ENCODE measurements at regions not wholly inside any gene's neighbourhood (a gene's known extent, or its start where the extent isn't known, plus 50 kb on each side); places are given as distances from the start of the nearest gene placed in this dataset.

DNA sequence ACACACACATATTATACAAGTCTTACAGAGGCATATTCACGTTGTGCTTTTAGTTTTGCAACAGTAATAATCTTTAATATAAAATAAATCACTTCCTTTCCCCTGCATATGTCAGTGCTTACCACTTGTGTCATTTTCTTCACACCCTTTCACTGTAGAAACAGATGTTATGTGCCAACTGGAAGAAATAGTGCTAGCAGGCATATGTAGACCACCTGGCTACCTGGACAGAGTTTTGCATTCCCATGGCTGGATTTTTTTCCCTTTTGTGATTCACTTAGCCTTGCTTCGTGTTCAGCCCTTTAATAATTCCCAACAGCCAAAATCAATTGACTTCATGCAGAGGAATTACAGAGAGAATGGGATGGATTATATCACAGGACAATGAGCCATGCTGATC lies 399.1 kb upstream of the SPRY2 start:
- H4K20me1 ChIP-seq (replicated peaks; ENCODE audit: insufficient read depth), result no peaks in the 10 kb centered on the region
- no peaks in the 10 kb centered on the region for H3K4me1 ChIP-seq (ENCODE audit: insufficient read depth)
- H3F3A ChIP-seq (replicated peaks; ENCODE audit: low read depth), result no peaks in the 10 kb centered on the region
- no peaks in the 10 kb centered on the region for H3K79me2 ChIP-seq (replicated peaks; ENCODE audit: insufficient read depth)
- Mint-ChIP-seq H3K9me3 (peaks cover 4% of the 10 kb centered on the region; the same call in 2 of the 3 replicates), H3K27ac (no peak overlapping the region), H3K4me3 (no peak overlapping the region), H3K27me3 (ENCODE audit: insufficient read depth, low read depth, poor library complexity) (no peaks in the 10 kb centered on the region), H3K4me1 (no peaks in the 10 kb centered on the region), H3K36me3 (ENCODE audit: low read depth) (no peaks in the 10 kb centered on the region)
- no peak overlapping the region for H2AFZ ChIP-seq
- no peak overlapping the region for H3K4me3 ChIP-seq
- ATAC-seq (no peak), DNase-seq (ENCODE audit: low spot score) (no peak)
- H3K27ac ChIP-seq (ENCODE audit: low read depth), result no peak overlapping the region
- H3K27me3 ChIP-seq (ENCODE audit: insufficient read depth), result no peaks in the 10 kb centered on the region
- no peaks in the 10 kb centered on the region; the same call in 1 of the 2 replicates for H3K36me3 ChIP-seq (ENCODE audit: insufficient read depth)
- no peaks in the 10 kb centered on the region for H3K9me2 ChIP-seq (ENCODE audit: insufficient read depth)
- TF ChIP-seq EZH2 (IDR thresholded peaks at IDR 0.05; ENCODE audit: low read depth, unreplicated experiment) (no peak), CREB1 (CRISPR knock-in tag; IDR thresholded peaks at IDR 0.05; ENCODE audit: low read depth) (no peak), POLR2AphosphoS5 (IDR thresholded peaks at IDR 0.05; ENCODE audit: low read depth) (no peak), ZNF114 (CRISPR knock-in tag; IDR thresholded peaks at IDR 0.05) (no peak), STAT1 (IDR thresholded peaks at IDR 0.05; ENCODE audit: unreplicated experiment) (no peak), EZH2phosphoT487 (IDR thresholded peaks at IDR 0.05; ENCODE audit: unreplicated experiment) (no peak), NANOG (IDR thresholded peaks at IDR 0.05; ENCODE audit: borderline replicate concordance) (no peak), JUNB (IDR thresholded peaks at IDR 0.05; ENCODE audit: unreplicated experiment) (no peak), ZNF462 (CRISPR knock-in tag; IDR thresholded peaks at IDR 0.05) (no peak), ETS1 (IDR thresholded peaks at IDR 0.05) (no peak)
- TF ChIP-seq, protein P1, sequence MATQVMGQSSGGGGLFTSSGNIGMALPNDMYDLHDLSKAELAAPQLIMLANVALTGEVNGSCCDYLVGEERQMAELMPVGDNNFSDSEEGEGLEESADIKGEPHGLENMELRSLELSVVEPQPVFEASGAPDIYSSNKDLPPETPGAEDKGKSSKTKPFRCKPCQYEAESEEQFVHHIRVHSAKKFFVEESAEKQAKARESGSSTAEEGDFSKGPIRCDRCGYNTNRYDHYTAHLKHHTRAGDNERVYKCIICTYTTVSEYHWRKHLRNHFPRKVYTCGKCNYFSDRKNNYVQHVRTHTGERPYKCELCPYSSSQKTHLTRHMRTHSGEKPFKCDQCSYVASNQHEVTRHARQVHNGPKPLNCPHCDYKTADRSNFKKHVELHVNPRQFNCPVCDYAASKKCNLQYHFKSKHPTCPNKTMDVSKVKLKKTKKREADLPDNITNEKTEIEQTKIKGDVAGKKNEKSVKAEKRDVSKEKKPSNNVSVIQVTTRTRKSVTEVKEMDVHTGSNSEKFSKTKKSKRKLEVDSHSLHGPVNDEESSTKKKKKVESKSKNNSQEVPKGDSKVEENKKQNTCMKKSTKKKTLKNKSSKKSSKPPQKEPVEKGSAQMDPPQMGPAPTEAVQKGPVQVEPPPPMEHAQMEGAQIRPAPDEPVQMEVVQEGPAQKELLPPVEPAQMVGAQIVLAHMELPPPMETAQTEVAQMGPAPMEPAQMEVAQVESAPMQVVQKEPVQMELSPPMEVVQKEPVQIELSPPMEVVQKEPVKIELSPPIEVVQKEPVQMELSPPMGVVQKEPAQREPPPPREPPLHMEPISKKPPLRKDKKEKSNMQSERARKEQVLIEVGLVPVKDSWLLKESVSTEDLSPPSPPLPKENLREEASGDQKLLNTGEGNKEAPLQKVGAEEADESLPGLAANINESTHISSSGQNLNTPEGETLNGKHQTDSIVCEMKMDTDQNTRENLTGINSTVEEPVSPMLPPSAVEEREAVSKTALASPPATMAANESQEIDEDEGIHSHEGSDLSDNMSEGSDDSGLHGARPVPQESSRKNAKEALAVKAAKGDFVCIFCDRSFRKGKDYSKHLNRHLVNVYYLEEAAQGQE (IDR thresholded peaks at IDR 0.05; ENCODE audit: unreplicated experiment), result no peak
- TF ChIP-seq, protein P2, sequence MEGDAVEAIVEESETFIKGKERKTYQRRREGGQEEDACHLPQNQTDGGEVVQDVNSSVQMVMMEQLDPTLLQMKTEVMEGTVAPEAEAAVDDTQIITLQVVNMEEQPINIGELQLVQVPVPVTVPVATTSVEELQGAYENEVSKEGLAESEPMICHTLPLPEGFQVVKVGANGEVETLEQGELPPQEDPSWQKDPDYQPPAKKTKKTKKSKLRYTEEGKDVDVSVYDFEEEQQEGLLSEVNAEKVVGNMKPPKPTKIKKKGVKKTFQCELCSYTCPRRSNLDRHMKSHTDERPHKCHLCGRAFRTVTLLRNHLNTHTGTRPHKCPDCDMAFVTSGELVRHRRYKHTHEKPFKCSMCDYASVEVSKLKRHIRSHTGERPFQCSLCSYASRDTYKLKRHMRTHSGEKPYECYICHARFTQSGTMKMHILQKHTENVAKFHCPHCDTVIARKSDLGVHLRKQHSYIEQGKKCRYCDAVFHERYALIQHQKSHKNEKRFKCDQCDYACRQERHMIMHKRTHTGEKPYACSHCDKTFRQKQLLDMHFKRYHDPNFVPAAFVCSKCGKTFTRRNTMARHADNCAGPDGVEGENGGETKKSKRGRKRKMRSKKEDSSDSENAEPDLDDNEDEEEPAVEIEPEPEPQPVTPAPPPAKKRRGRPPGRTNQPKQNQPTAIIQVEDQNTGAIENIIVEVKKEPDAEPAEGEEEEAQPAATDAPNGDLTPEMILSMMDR (conservative IDR thresholded peaks at IDR 0.05; ENCODE audit: low read depth in 2 of 2), result no peak
- no peak overlapping the region for H3K4me2 ChIP-seq
